ENCODE measurements at regions not wholly inside any gene's neighbourhood (a gene's known extent, or its start where the extent isn't known, plus 50 kb on each side); places are given as distances from the start of the nearest gene placed in this dataset.

DNA sequence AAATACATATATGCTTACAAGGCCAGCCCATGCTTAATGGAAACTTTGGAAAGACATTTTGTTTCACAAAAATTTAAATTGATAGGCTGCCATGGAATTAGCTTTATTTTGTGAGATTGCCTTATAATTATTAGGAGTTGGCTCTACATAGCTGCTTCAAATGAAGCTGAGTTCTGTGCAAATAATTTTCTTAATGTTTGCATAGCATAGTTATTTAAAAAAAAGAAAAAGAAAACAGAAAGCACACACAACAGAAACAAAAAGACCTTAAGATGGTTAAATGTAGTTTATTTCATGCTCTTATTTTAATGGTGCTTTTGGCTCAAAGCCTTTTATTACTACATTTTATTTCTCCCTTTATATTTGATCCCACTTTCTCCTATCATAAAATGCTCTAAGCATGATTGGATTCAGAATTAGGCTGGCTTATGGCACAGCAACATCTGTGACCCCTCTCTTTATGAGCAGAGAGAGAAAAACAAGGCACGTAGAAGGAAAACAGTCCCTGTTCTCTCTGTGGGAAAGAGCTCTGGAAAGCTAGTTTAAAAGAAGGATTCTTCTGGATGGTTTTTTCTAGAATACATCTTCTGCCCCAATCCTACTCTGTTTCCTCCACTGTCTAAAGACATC, 530.5 kb downstream of the NTRK2 start:
- DNase-seq (ENCODE audit: low spot score), result no peak
- TF ChIP-seq, protein P1, sequence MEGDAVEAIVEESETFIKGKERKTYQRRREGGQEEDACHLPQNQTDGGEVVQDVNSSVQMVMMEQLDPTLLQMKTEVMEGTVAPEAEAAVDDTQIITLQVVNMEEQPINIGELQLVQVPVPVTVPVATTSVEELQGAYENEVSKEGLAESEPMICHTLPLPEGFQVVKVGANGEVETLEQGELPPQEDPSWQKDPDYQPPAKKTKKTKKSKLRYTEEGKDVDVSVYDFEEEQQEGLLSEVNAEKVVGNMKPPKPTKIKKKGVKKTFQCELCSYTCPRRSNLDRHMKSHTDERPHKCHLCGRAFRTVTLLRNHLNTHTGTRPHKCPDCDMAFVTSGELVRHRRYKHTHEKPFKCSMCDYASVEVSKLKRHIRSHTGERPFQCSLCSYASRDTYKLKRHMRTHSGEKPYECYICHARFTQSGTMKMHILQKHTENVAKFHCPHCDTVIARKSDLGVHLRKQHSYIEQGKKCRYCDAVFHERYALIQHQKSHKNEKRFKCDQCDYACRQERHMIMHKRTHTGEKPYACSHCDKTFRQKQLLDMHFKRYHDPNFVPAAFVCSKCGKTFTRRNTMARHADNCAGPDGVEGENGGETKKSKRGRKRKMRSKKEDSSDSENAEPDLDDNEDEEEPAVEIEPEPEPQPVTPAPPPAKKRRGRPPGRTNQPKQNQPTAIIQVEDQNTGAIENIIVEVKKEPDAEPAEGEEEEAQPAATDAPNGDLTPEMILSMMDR (IDR thresholded peaks at IDR 0.05; ENCODE audit: extremely low read depth, missing control alignments), result no peak

DNA sequence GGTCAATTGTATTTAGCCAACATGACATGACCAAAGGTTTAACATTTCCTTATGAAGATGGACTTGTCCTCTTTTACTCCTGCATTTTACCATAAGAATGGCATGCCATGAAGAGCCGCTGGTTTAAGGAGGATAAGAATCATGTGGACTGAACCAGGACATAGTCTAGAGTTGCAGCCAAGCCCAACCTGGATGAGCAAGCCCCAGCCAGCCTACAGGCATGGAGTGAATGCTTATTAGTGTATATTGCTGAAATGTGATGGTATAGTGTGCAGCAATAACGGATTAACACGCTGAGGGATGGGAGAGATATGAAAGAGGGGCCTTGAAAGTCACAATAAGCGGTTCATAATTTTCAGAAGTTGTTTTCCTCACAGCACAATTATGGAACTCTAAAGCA, 523.2 kb downstream of the NTRK2 start:
- DNase-seq (ENCODE audit: low spot score), result no peak
- TF ChIP-seq, protein P1 (IDR thresholded peaks at IDR 0.05; ENCODE audit: extremely low read depth, missing control alignments), result no peak

DNA sequence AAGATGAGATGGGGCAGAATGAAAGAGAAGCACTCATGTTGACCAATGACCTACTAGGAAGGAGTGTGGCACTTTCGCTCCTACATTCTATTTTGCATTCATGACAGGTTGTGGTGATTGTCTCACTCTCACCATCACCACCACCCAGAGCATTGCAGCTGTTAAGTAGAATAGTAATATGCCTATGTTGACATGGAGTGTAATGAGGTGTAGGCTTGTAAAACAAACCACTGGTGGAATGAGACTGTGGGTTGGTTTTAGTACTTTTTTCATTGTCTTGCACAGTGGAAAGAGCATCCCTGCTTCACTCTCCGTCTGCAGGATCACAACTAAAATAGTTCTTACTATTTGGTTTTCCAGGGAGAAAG, 516.7 kb downstream of the NTRK2 start:
- no peak for DNase-seq (ENCODE audit: low spot score)
- TF ChIP-seq, protein P1 (IDR thresholded peaks at IDR 0.05; ENCODE audit: extremely low read depth, missing control alignments), result no peak

DNA sequence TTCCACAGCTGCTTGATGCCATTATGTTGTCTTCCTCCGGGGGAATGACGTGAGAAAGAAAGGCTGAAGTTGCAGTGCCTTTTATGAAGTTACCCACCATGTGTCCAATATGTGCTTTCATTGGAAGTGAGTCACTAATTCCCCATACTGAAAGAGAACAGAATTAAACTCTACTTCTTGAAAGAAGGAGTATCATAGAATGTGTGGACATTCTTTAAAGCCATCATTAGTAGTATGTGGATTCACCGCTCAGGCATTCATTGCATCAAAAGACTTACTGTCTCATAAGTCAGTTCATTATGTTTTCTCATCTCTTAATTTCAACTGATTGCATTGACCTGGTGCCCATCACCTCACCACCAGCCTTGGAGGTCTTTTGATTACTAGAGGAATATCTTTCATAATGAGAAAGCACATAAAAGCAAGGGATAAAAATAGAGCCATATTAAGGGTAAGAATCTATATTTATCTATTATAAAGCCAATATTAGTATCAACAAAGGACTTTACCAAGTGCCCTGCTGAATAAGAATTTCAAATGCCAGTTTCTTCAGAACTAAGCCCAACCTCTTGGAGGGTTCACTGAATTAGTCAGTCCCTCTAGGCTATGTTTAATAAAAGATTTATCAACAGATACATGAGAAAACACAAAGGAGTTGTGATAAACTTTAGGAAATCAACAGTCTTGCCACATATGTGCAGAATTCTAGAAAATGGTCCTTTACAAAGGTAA, 516.1 kb downstream of the NTRK2 start:
- TF ChIP-seq, protein P1 (IDR thresholded peaks at IDR 0.05; ENCODE audit: extremely low read depth, missing control alignments), result no peak
- no peak for DNase-seq (ENCODE audit: low spot score)

DNA sequence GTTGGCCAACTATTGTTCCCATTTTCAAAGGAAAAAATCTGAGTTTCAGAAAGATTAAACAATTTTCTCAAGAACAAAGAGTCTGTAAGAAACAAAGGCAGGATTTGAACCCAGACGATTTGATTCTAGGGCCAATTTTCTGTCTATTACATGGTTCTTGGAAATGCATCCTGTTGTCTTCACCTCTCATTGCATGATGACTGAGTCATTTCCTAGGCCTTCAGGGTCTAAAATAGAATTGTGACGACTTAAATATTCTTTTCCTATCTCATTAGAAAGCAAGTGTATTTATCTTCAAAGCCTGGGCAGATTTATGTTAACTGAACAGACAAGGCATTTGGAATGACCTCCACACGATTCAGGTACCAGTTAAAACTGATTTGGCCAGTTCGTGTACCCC, 512.9 kb downstream of the NTRK2 start:
- TF ChIP-seq, protein P1 (IDR thresholded peaks at IDR 0.05; ENCODE audit: extremely low read depth, missing control alignments), result no peak
- DNase-seq (ENCODE audit: low spot score), result no peak

DNA sequence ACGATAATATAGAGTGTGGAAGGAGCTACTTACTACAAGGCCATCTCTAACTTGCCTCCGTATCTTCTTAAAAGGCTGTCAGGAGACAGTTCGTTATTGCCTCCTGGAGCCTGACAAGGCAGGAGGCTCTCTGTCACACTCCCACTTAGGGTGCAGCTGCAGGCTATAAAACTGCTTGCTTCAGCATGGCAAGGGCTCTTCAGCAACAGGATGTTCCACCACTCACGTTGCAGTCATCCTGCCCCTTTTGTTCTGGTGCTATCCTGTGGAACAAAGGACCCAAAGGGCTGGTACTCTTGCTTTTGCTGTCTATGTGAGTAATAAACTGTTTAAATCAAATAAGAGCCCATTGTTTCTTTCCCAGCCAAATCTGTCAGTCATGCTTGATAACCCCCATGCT, 508.9 kb downstream of the NTRK2 start:
- DNase-seq (ENCODE audit: low spot score), result no peak
- TF ChIP-seq, protein P1 (IDR thresholded peaks at IDR 0.05; ENCODE audit: extremely low read depth, missing control alignments), result no peak

DNA sequence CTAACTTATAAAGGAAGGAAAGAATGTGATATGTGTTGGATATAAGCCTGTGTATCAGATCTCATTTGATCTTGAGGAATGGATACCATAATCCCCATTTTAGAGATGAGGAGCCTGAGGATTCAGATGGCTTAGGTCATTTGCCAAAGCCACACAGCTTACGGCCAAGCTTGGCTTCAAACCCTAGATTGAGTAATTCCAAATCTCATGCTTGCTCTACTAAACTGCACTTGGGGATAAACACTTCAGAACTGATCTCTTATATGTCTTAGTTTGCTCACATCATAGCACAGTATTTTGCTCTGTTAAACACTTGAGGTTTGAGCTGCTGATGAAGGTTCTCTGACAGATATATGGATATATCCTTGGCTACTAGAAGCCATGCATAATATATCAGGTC, 504.4 kb downstream of the NTRK2 start:
- TF ChIP-seq, protein P1 (IDR thresholded peaks at IDR 0.05; ENCODE audit: extremely low read depth, missing control alignments), result no peak
- no peak for DNase-seq (ENCODE audit: low spot score)
